ENCODE measurements at regions not wholly inside any gene's neighbourhood (a gene's known extent, or its start where the extent isn't known, plus 50 kb on each side); places are given as distances from the start of the nearest gene placed in this dataset.
A peak's percentile ranks its signal among the peaks of the same experiment; 100 is the strongest.

- Histone ChIP-seq H3K4me1 (no peaks in the 10 kb centered on the region), H3K4me3 (replicated peaks in 1 of 3) (no peak overlapping the region), H3K27ac (no peak overlapping the region), H3K27me3 (no peaks in the 10 kb centered on the region), H3K9me3 (no peaks in the 10 kb centered on the region), H3K36me3 (no peaks in the 10 kb centered on the region)
- TF ChIP-seq CTCF (IDR thresholded peaks at IDR 0.05) (peak in 5 of 6 experiments; percentile 33 to 77 (median 55)), POLR2A (IDR thresholded peaks at IDR 0.05) (no peak)
- peak; percentile 5 for DNase-seq
- intact Hi-C loops (cut with DNase I), result loop anchor here (10.0 kb wide), 1 partner anchor 1042 kb away; the partner anchor contains the start of gene MEIS1
- WGBS, 2 donors, result 41 to 43% methylated on average over 9 of the region's 9 CpGs
Measured at GRCh38 chr2:67476809-67477790, 80.0 kb downstream of the ETAA1 start.

- no peak overlapping the region for H3K4me3 ChIP-seq (replicated peaks in 1 of 3)
- no peak overlapping the region for H3K27ac ChIP-seq
- H3K9me3 ChIP-seq, result no peaks in the 10 kb centered on the region
- no peaks in the 10 kb centered on the region for H3K4me1 ChIP-seq
- no peak for TF ChIP-seq CTCF (IDR thresholded peaks at IDR 0.05)
- DNase-seq, result no peak
- no peaks in the 10 kb centered on the region for H3K27me3 ChIP-seq
- H3K36me3 ChIP-seq, result no peaks in the 10 kb centered on the region
- 72 to 74% methylated on average over 1 of the region's 1 CpG for WGBS, 2 donors
- intact Hi-C loops (cut with DNase I), result loop anchor here (10.0 kb wide), 1 partner anchor 1044 kb away; the partner anchor contains the start of gene MEIS1
Measured at GRCh38 chr2:67479261-67479660, 82.1 kb downstream of the ETAA1 start.

- intact Hi-C loops (cut with DNase I), result no loop called here
- Histone ChIP-seq H3K4me3 (replicated peaks in 1 of 3) (no peak overlapping the region), H3K27me3 (no peaks in the 10 kb centered on the region), H3K9me3 (no peaks in the 10 kb centered on the region), H3K4me1 (no peaks in the 10 kb centered on the region), H3K27ac (no peak overlapping the region), H3K36me3 (no peaks in the 10 kb centered on the region)
- no peak for DNase-seq
- 27 to 36% methylated on average over 2 of the region's 2 CpGs for WGBS, 2 donors
- no peak for TF ChIP-seq CTCF (IDR thresholded peaks at IDR 0.05)
- TF ChIP-seq POLR2A (IDR thresholded peaks at IDR 0.05), result no peak
Measured at GRCh38 chr2:67485431-67485830, 88.3 kb downstream of the ETAA1 start.

- DNase-seq, result peak in 1 of 2 donors; percentile 25
- intact Hi-C loops (cut with DNase I), result no loop called here
- Histone ChIP-seq H3K36me3 (no peaks in the 10 kb centered on the region), H3K27ac (no peak overlapping the region), H3K4me3 (replicated peaks in 1 of 3) (no peak overlapping the region), H3K27me3 (no peaks in the 10 kb centered on the region), H3K4me1 (no peaks in the 10 kb centered on the region), H3K9me3 (no peaks in the 10 kb centered on the region)
- TF ChIP-seq CTCF (IDR thresholded peaks at IDR 0.05) (no peak), POLR2A (IDR thresholded peaks at IDR 0.05) (no peak)
- 94 to 100% methylated on average over 1 of the region's 1 CpG for WGBS, 2 donors
Measured at GRCh38 chr2:67486041-67486796, 89.1 kb downstream of the ETAA1 start.
